K562 (cell line): ENCODE measurements at regions not wholly inside any gene's neighbourhood (a gene's known extent, or its start where the extent isn't known, plus 50 kb on each side); places are given as distances from the start of the nearest gene placed in this dataset.

Experiments used
- ATAC-seq: fragments of 200-7000 bp; cut with Tn5 transposase; 3 replicates; pipeline ENCODE4 v1.9.1; 2020; ENCODE audit warnings: moderate library complexity
- BruUV-seq: library from RNA; stranded (reverse); fragments of 400-500 nt; replicated peaks from 2 replicates; lab custom pipeline; 2021; lab: Mats Ljungman, UMichigan
- CTCF ChIA-PET: fragments of 300-600 bp; formaldehyde crosslinking; extraction: SDS; loops from one replicate; lab custom pipeline; 2021; ENCODE audit warnings: low intra/inter-chr PET ratio; lab: Yijun Ruan, JAX
- POLR2A ChIA-PET: fragments of 300-600, 350-650 bp; sonication (Branson Sonifier 250); formaldehyde crosslinking; extraction: SDS; loops from one replicate; lab custom pipeline; 2021; ENCODE audit warnings: antibody characterized with exemption, inconsistent platforms; lab: Yijun Ruan, JAX
- DNase-seq, 4 experiments: peaks; one replicate each; pipeline versions ENCODE4 v3.0.0 to v3.0.0-alpha.2; 2011 to 2018; ENCODE audit warnings: low spot score in 3 of 4, mixed read lengths in 3 of 4; ENCODE audit errors: extremely low read depth in 1 of 4
- FAIRE-seq: peaks from 2 replicates; lab custom pipeline; 2011; peaks lifted over from hg19 to GRCh38; lab: Jason Lieb, UNC
- H2AFZ ChIP-seq: 2 replicates; pipeline ENCODE4 v1.6.0; 2011; ENCODE audit warnings: low read depth, low read length, control low read depth, inconsistent platforms
- H3K27ac ChIP-seq: fragments of 200-600 bp; 3 replicates; pipeline ENCODE4 v1.8.0; 2011; ENCODE audit warnings: low read depth, mild to moderate bottlenecking, control low read depth, inconsistent platforms, low read length, moderate library complexity, mixed read lengths; ENCODE audit errors: extremely low read depth
- H3K27me3 ChIP-seq, 2 experiments: fragments of 300-600 bp in 1 of 2; 2 replicates in 1 of 2; 3 replicates in 1 of 2; pipeline versions ENCODE4 v1.6.0 to v1.8.0; 2011; ENCODE audit warnings: inconsistent platforms in 2 of 2, low read length in 2 of 2, mild to moderate bottlenecking in 1 of 2, mixed read lengths in 1 of 2, moderate library complexity in 1 of 2; ENCODE audit not compliant: control insufficient read depth in 2 of 2, insufficient read depth in 2 of 2
- H3K36me3 ChIP-seq: fragments of 300-600 bp; 3 replicates; pipeline ENCODE4 v1.8.0; 2011; ENCODE audit warnings: mild to moderate bottlenecking, low read length, inconsistent platforms; ENCODE audit not compliant: control insufficient read depth, insufficient read depth
- H3K4me1 ChIP-seq, 2 experiments: fragments of 200-600 bp in 1 of 2; replicated peaks in 1 of 2; 2 replicates in 1 of 2; 3 replicates in 1 of 2; pipeline versions ENCODE4 v1.5.1 to v1.8.0; 2011; ENCODE audit warnings: inconsistent platforms in 2 of 2, low read length in 2 of 2, mild to moderate bottlenecking in 1 of 2, mixed read lengths in 1 of 2, moderate library complexity in 1 of 2; ENCODE audit not compliant: control insufficient read depth in 2 of 2, insufficient read depth in 2 of 2
- H3K4me2 ChIP-seq: 2 replicates; pipeline ENCODE4 v1.6.1; 2011; ENCODE audit warnings: low read length, control low read depth, inconsistent platforms, mixed read lengths; ENCODE audit not compliant: insufficient read depth
- H3K4me3 ChIP-seq: fragments of 200-600 bp; sonication (generic), shearing (Covaris generic); 2 replicates; pipeline ENCODE4 v1.5.1; 2016; ENCODE audit warnings: control low read depth, inconsistent platforms
- H3K79me2 ChIP-seq: fragments of 200-600 bp; 3 replicates; pipeline ENCODE4 v1.8.0; 2011; ENCODE audit warnings: low read length, inconsistent platforms; ENCODE audit not compliant: control insufficient read depth, insufficient read depth
- H3K9ac ChIP-seq, 2 experiments: 2 replicates each; pipeline versions ENCODE4 v1.6.0 to v1.6.1; 2011; ENCODE audit warnings: low read depth in 2 of 2, low read length in 2 of 2, control low read depth in 1 of 2, inconsistent platforms in 1 of 2, mild to moderate bottlenecking in 1 of 2, mixed read lengths in 1 of 2; ENCODE audit not compliant: insufficient read depth in 1 of 2
- H3K9me1 ChIP-seq: one replicate; pipeline ENCODE4 v1.6.0; 2011; ENCODE audit warnings: inconsistent platforms, mild to moderate bottlenecking, low read length, moderate library complexity; ENCODE audit not compliant: control insufficient read depth, insufficient read depth
- H3K9me3 ChIP-seq: replicated peaks from 2 replicates; pipeline ENCODE4 v1.5.1; 2011; ENCODE audit warnings: low read depth, low read length, inconsistent platforms; ENCODE audit not compliant: control insufficient read depth, insufficient read depth
- H4K20me1 ChIP-seq: replicated peaks from 2 replicates; pipeline ENCODE4 v1.6.1; 2011; ENCODE audit warnings: low read length, inconsistent platforms, mixed read lengths; ENCODE audit not compliant: control insufficient read depth, insufficient read depth
- ESRRA ChIP-seq: fragments of 450-650 bp; IDR thresholded peaks from 2 replicates; pipeline ENCODE4 v1.6.1; 2014; ENCODE audit warnings: low read depth, mild to moderate bottlenecking, moderate library complexity, borderline replicate concordance
- GTF2A2 ChIP-seq: IDR thresholded peaks from 2 replicates; pipeline ENCODE4 v1.6.1; 2016; ENCODE audit warnings: mild to moderate bottlenecking, missing genetic modification characterization, missing compliant biosample characterization
- HSF4 ChIP-seq: fragments of 250-450 bp; sonication (Bioruptor Pico); IDR thresholded peaks from 2 replicates; pipeline ENCODE4 v2.1.2; 2022; ENCODE audit warnings: mild to moderate bottlenecking, moderate library complexity, borderline replicate concordance
- KDM1A ChIP-seq, 2 experiments: fragments of 450-650 bp; IDR thresholded peaks; 2 replicates each; pipeline ENCODE4 v1.6.1; 2016; ENCODE audit warnings: mild to moderate bottlenecking in 2 of 2
- MYBL2 ChIP-seq, 2 experiments: fragments of 450-650 bp in 1 of 2; sonication (generic) in 1 of 2; formaldehyde crosslinking in 1 of 2; IDR thresholded peaks; 2 replicates each; pipeline versions ENCODE4 v1.6.1 to v1.8.1; 2017 to 2022; ENCODE audit warnings: borderline replicate concordance in 1 of 2, inconsistent platforms in 1 of 2, low read depth in 1 of 2, mild to moderate bottlenecking in 1 of 2, missing genetic modification reagents in 1 of 2, moderate library complexity in 1 of 2
- POLR2AphosphoS5 ChIP-seq: IDR thresholded peaks from 2 replicates; pipeline ENCODE4 v1.6.1; 2011; ENCODE audit warnings: mild to moderate bottlenecking, low read depth, low read length, moderate library complexity; ENCODE audit not compliant: control insufficient read depth, insufficient read depth
- RAD51 ChIP-seq: fragments of 450-650 bp; IDR thresholded peaks from 2 replicates; pipeline ENCODE4 v1.7.1; 2016; ENCODE audit warnings: low read depth, mild to moderate bottlenecking, borderline replicate concordance
- REST ChIP-seq, 2 experiments: fragments of 450-650 bp; formaldehyde crosslinking in 1 of 2; IDR thresholded peaks; 2 replicates each; pipeline versions ENCODE4 v1.4.0 to v1.6.1; 2014 to 2020; ENCODE audit warnings: mild to moderate bottlenecking in 2 of 2, borderline replicate concordance in 1 of 2, low read depth in 1 of 2
- RNF219 ChIP-seq: fragments of 250-450 bp; sonication (Bioruptor Pico); IDR thresholded peaks from 2 replicates; pipeline ENCODE4 v1.5.0; 2022; ENCODE audit warnings: mild to moderate bottlenecking
- XRCC3 ChIP-seq: fragments of 450-650 bp; IDR thresholded peaks from 2 replicates; pipeline ENCODE4 v1.6.1; 2017; ENCODE audit warnings: mild to moderate bottlenecking, moderate library complexity
- ZNF140 ChIP-seq: fragments of 250-450 bp; sonication (Bioruptor Pico); IDR thresholded peaks from 2 replicates; pipeline ENCODE4 v1.8.0; 2021; ENCODE audit warnings: moderate library complexity, mild to moderate bottlenecking, inconsistent platforms
- in situ Hi-C: fragments of 300-500 bp; cut with MboI; formaldehyde crosslinking; loops from 4 replicates; pipeline ENCODE4 v1.15.0; 2018; ENCODE audit warnings: inconsistent platforms, mixed read lengths
- intact Hi-C: fragments of 100-400 bp; cut with micrococcal nuclease; formaldehyde crosslinking; loops from 2 replicates; pipeline ENCODE4 v1.14.2; 2022

- in situ Hi-C loops: no loop called here
- Histone ChIP-seq H2AFZ (no peak overlapping the region), H3K79me2 (no peaks in the 10 kb centered on the region), H3K9ac (no peak overlapping the region), H3K4me1 (no peaks in the 10 kb centered on the region), H3K27ac (no peak overlapping the region), H3K36me3 (no peaks in the 10 kb centered on the region), H3K4me2 (no peak overlapping the region), H3K4me3 (no peak overlapping the region), H3K27me3 (no peaks in the 10 kb centered on the region), H3K9me3 (no peaks in the 10 kb centered on the region; the same call in 1 of the 2 replicates), H3K9me1 (no peaks in the 10 kb centered on the region), H4K20me1 (no peaks in the 10 kb centered on the region)
- ATAC-seq: no peak
- no TSS peak for BruUV-seq
- no peak for DNase-seq
- intact Hi-C loops: no loop called here
- ChIA-PET POLR2A (no interaction called here), CTCF (no interaction called here)
- FAIRE-seq: no peak
- TF ChIP-seq POLR2AphosphoS5: no peak
- TF ChIP-seq RAD51: no peak
- TF ChIP-seq GTF2A2 (tag): no peak
- TF ChIP-seq XRCC3: no peak
- TF ChIP-seq KDM1A (IDR thresholded peaks at IDR 0.05): no peak
- no peak for TF ChIP-seq RNF219 (CRISPR knock-in tag)
- no peak for TF ChIP-seq HSF4
- TF ChIP-seq ZNF140 (CRISPR knock-in tag): no peak
- TF ChIP-seq REST (IDR thresholded peaks at IDR 0.05; ENCODE audit: borderline replicate concordance): no peak
- no peak for TF ChIP-seq REST (CRISPR knock-in tag; IDR thresholded peaks at IDR 0.05; ENCODE audit: low read depth)
- TF ChIP-seq MYBL2 (IDR thresholded peaks at IDR 0.05; ENCODE audit: low read depth): no peak
- no peak for TF ChIP-seq MYBL2 (CRISPR knock-in tag; IDR thresholded peaks at IDR 0.05; ENCODE audit: borderline replicate concordance)
- TF ChIP-seq ESRRA: no peak
Observed at GRCh38 chr11:30092518-30092917, 75.7 kb upstream of the KCNA4 start.
